NCI-H526 treated with DMSO at 0.1 percent for 48 hours (cell line): ENCODE measurements at regions not wholly inside any gene's neighbourhood (a gene's known extent, or its start where the extent isn't known, plus 50 kb on each side); places are given as distances from the start of the nearest gene placed in this dataset.

Experiments
- DNase-seq: peaks from one replicate; lab custom pipeline; 2025; lab: John Stamatoyannopoulos, UW

- DNase-seq = no peak
Measured at GRCh38 chr12:84601483-84601882, 311.1 kb downstream of the SLC6A15 start.

GRCh38 chr12:84599539-84599938, 313.1 kb downstream of the SLC6A15 start:
- no peak for DNase-seq

- no peak for DNase-seq
Measured at GRCh38 chr12:84596266-84596665, 316.3 kb downstream of the SLC6A15 start.

GRCh38 chr12:84594157-84594556, 318.4 kb downstream of the SLC6A15 start:
- DNase-seq = no peak

GRCh38 chr12:84585776-84586395, 326.7 kb downstream of the SLC6A15 start:
- no peak for DNase-seq

- no peak for DNase-seq
Measured at GRCh38 chr12:84572196-84572595, 340.4 kb downstream of the SLC6A15 start.

- DNase-seq = no peak
Measured at GRCh38 chr12:84562331-84562730, 350.3 kb downstream of the SLC6A15 start.

GRCh38 chr12:84561351-84561750, 351.2 kb downstream of the SLC6A15 start:
- DNase-seq = no peak

- no peak for DNase-seq
Measured at GRCh38 chr12:84554199-84554723, 358.3 kb downstream of the SLC6A15 start.

GRCh38 chr12:84553331-84554117, 359.1 kb downstream of the SLC6A15 start:
- no peak for DNase-seq

- DNase-seq = no peak
Measured at GRCh38 chr12:84551373-84551772, 361.2 kb downstream of the SLC6A15 start.

GRCh38 chr12:84550518-84550917, 362.1 kb downstream of the SLC6A15 start:
- DNase-seq = no peak

GRCh38 chr12:84542289-84542688, 370.3 kb downstream of the SLC6A15 start:
- no peak for DNase-seq

GRCh38 chr12:84537666-84538065, 374.9 kb downstream of the SLC6A15 start:
- no peak for DNase-seq

- no peak for DNase-seq
Measured at GRCh38 chr12:84512751-84513150, 399.8 kb downstream of the SLC6A15 start.

- DNase-seq = no peak
Measured at GRCh38 chr12:84508851-84509260, 403.7 kb downstream of the SLC6A15 start.

GRCh38 chr12:84507956-84508850, 404.4 kb downstream of the SLC6A15 start:
- DNase-seq = no peak

GRCh38 chr12:84506282-84506681, 406.3 kb downstream of the SLC6A15 start:
- DNase-seq = no peak

- peak; percentile 50 for DNase-seq
Measured at GRCh38 chr12:84502907-84503787, 409.5 kb downstream of the SLC6A15 start.

GRCh38 chr12:84502180-84502860, 410.3 kb downstream of the SLC6A15 start:
- DNase-seq = no peak

- DNase-seq = no peak
Measured at GRCh38 chr12:84497819-84498218, 414.8 kb downstream of the SLC6A15 start.
